H1 (cell line): ENCODE measurements at regions not wholly inside any gene's neighbourhood (a gene's known extent, or its start where the extent isn't known, plus 50 kb on each side); places are given as distances from the start of the nearest gene placed in this dataset.

Source experiments
- CTCF ChIA-PET: fragments of 300-600 bp; sonication (Branson Sonifier 250); formaldehyde crosslinking; loops from one replicate; lab custom pipeline; 2021; ENCODE audit not compliant: partially characterized antibody; lab: Charles Lee
- POLR2A ChIA-PET: fragments of 300-600 bp; sonication (Branson Sonifier 250); formaldehyde crosslinking; loops from one replicate; lab custom pipeline; 2021; ENCODE audit warnings: inconsistent platforms; ENCODE audit not compliant: partially characterized antibody; lab: Charles Lee
- DNase-seq, 2 experiments: peaks; one replicate each; pipeline versions ENCODE4 v3.0.0 to v3.0.0-alpha.2; 2010 to 2022; ENCODE audit warnings: low spot score in 2 of 2, low read depth in 1 of 2, mixed read lengths in 1 of 2
- FAIRE-seq: peaks from 2 replicates; lab custom pipeline; 2011; peaks lifted over from hg19 to GRCh38; lab: Jason Lieb, UNC
- H2AFZ ChIP-seq: 2 replicates; pipeline ENCODE4 v1.8.1; 2012; ENCODE audit warnings: low read length, inconsistent platforms
- H2AK5ac ChIP-seq: 2 replicates; pipeline ENCODE4 v1.6.1; 2013; ENCODE audit warnings: low read depth, low read length
- H2BK120ac ChIP-seq: replicated peaks from 2 replicates; pipeline ENCODE3; 2013; ENCODE audit warnings: low read depth, low read length, inconsistent platforms
- H2BK12ac ChIP-seq: 2 replicates; pipeline ENCODE4 v1.6.1; 2013; ENCODE audit warnings: low read depth, low read length
- H2BK15ac ChIP-seq: 2 replicates; pipeline ENCODE4 v1.6.1; 2013; ENCODE audit warnings: low read length
- H2BK20ac ChIP-seq: 2 replicates; pipeline ENCODE4 v1.6.1; 2013; ENCODE audit warnings: low read length
- H2BK5ac ChIP-seq: 2 replicates; pipeline ENCODE4 v1.6.1; 2013; ENCODE audit warnings: low read depth, low read length
- H3K14ac ChIP-seq: 2 replicates; pipeline ENCODE4 v1.6.1; 2013; ENCODE audit warnings: inconsistent platforms; ENCODE audit not compliant: insufficient read length
- H3K18ac ChIP-seq: 2 replicates; pipeline ENCODE4 v1.6.1; 2013; ENCODE audit warnings: low read length; ENCODE audit errors: extremely low read depth
- H3K23ac ChIP-seq: 2 replicates; pipeline ENCODE4 v1.6.1; 2013; ENCODE audit warnings: inconsistent platforms; ENCODE audit not compliant: insufficient read length
- H3K23me2 ChIP-seq: 2 replicates; pipeline ENCODE4 v1.6.1; 2013; ENCODE audit warnings: low read depth, low read length
- H3K27ac ChIP-seq: 2 replicates; pipeline ENCODE4 v1.6.1; 2011; ENCODE audit warnings: low read depth, low read length, inconsistent platforms
- H3K27me3 ChIP-seq, 4 experiments: replicated peaks in 1 of 4; 1 replicate in 1 of 4; 2 replicates in 3 of 4; pipeline versions ENCODE4 v1.6.1 to v1.8.1; 2011 to 2013; ENCODE audit warnings: low read length in 3 of 4, mild to moderate bottlenecking in 3 of 4, inconsistent platforms in 2 of 4, mixed read lengths in 2 of 4, moderate library complexity in 1 of 4; ENCODE audit not compliant: control insufficient read depth in 3 of 4, insufficient read depth in 3 of 4; ENCODE audit errors: extremely low read depth in 1 of 4
- H3K36me3 ChIP-seq, 4 experiments: 2 replicates each; pipeline versions ENCODE4 v1.6.1 to v1.8.1; 2011 to 2013; ENCODE audit warnings: mild to moderate bottlenecking in 4 of 4, low read length in 3 of 4, moderate library complexity in 2 of 4, control low read depth in 1 of 4, inconsistent platforms in 1 of 4; ENCODE audit not compliant: insufficient read depth in 4 of 4, control insufficient read depth in 2 of 4
- H3K4ac ChIP-seq: replicated peaks from 2 replicates; pipeline ENCODE3; 2013; ENCODE audit warnings: low read length, low read depth, mixed read lengths, inconsistent platforms; ENCODE audit not compliant: insufficient read length
- H3K4me1 ChIP-seq, 4 experiments: replicated peaks in 1 of 4; 1 replicate in 1 of 4; 2 replicates in 3 of 4; pipeline versions ENCODE4 v1.6.1 to v1.8.1; 2011 to 2013; ENCODE audit warnings: low read length in 3 of 4, inconsistent platforms in 2 of 4, mixed read lengths in 1 of 4; ENCODE audit not compliant: insufficient read depth in 4 of 4, control insufficient read depth in 3 of 4
- H3K4me2 ChIP-seq, 2 experiments: 2 replicates each; pipeline versions ENCODE4 v1.6.1 to v1.8.1; 2011 to 2013; ENCODE audit warnings: low read depth in 2 of 2, low read length in 2 of 2, control low read depth in 1 of 2, inconsistent platforms in 1 of 2, mild to moderate bottlenecking in 1 of 2; ENCODE audit not compliant: insufficient read depth in 1 of 2
- H3K4me3 ChIP-seq, 4 experiments: fragments of 200-600, 300-600 bp in 1 of 4; sonication (generic), shearing (Covaris generic), sonication (Bioruptor Twin) in 1 of 4; 2 replicates each; pipeline versions ENCODE4 v1.5.1 to v1.8.1; 2011 to 2016; ENCODE audit warnings: low read length in 4 of 4, low read depth in 3 of 4, control low read depth in 2 of 4, inconsistent platforms in 2 of 4, mild to moderate bottlenecking in 2 of 4, mixed read lengths in 1 of 4, moderate library complexity in 1 of 4; ENCODE audit not compliant: insufficient read depth in 2 of 4; ENCODE audit errors: extremely low read depth in 1 of 4
- H3K56ac ChIP-seq: replicated peaks from 2 replicates; pipeline ENCODE3; 2013; ENCODE audit warnings: low read depth, mild to moderate bottlenecking, mixed read lengths, low read length, inconsistent platforms; ENCODE audit not compliant: insufficient read length
- H3K79me1 ChIP-seq: 2 replicates; pipeline ENCODE4 v1.6.1; 2013; ENCODE audit warnings: low read depth, low read length, control low read depth
- H3K79me2 ChIP-seq, 2 experiments: 2 replicates each; pipeline versions ENCODE4 v1.6.1 to v1.8.1; 2012 to 2013; ENCODE audit warnings: low read length in 2 of 2, mild to moderate bottlenecking in 2 of 2, inconsistent platforms in 1 of 2; ENCODE audit not compliant: insufficient read depth in 2 of 2, control insufficient read depth in 1 of 2
- H3K9ac ChIP-seq, 4 experiments: replicated peaks in 1 of 4; 1 replicate in 1 of 4; 2 replicates in 3 of 4; pipeline versions ENCODE4 v1.6.1 to v1.8.1; 2011 to 2013; ENCODE audit warnings: low read depth in 3 of 4, low read length in 3 of 4, control low read depth in 2 of 4, mild to moderate bottlenecking in 2 of 4, moderate library complexity in 2 of 4, inconsistent platforms in 1 of 4; ENCODE audit errors: extremely low read depth in 1 of 4
- H3K9me3 ChIP-seq, 2 experiments: 2 replicates each; pipeline versions ENCODE4 v1.6.1 to v1.8.1; 2012 to 2013; ENCODE audit warnings: mild to moderate bottlenecking in 2 of 2, moderate library complexity in 2 of 2, control low read depth in 1 of 2, inconsistent platforms in 1 of 2, low read depth in 1 of 2, low read length in 1 of 2, mixed read lengths in 1 of 2; ENCODE audit not compliant: insufficient read depth in 2 of 2
- H4K20me1 ChIP-seq, 2 experiments: replicated peaks in 1 of 2; 2 replicates each; pipeline versions ENCODE3 to v1.8.1; 2011 to 2013; ENCODE audit warnings: inconsistent platforms in 2 of 2, low read length in 2 of 2, mild to moderate bottlenecking in 1 of 2; ENCODE audit not compliant: insufficient read depth in 2 of 2, control insufficient read depth in 1 of 2
- H4K5ac ChIP-seq: 2 replicates; pipeline ENCODE4 v1.6.1; 2013; ENCODE audit warnings: low read length, low read depth, mixed read lengths, inconsistent platforms; ENCODE audit not compliant: insufficient read length
- H4K8ac ChIP-seq: 2 replicates; pipeline ENCODE4 v1.8.0; 2013; ENCODE audit warnings: mild to moderate bottlenecking, moderate library complexity, low read length, inconsistent platforms; ENCODE audit not compliant: insufficient read depth; ENCODE audit errors: extremely low read depth
- H4K91ac ChIP-seq: replicated peaks from 2 replicates; pipeline ENCODE3; 2013; ENCODE audit warnings: low read length, mixed read lengths, inconsistent platforms; ENCODE audit not compliant: insufficient read length
- BCL11A ChIP-seq, 2 experiments: IDR thresholded peaks; one replicate each; pipeline ENCODE4 v1.6.1; 2011; ENCODE audit warnings: low read depth in 2 of 2, low read length in 2 of 2, mild to moderate bottlenecking in 2 of 2
- CTBP2 ChIP-seq: IDR thresholded peaks from 2 replicates; pipeline ENCODE4 v1.7.0; 2011; ENCODE audit warnings: borderline replicate concordance, mild to moderate bottlenecking, moderate library complexity, mixed read lengths, low read length; ENCODE audit not compliant: insufficient read depth, insufficient read length
- EZH2 ChIP-seq: fragments of 200-600 bp; sonication (generic); IDR thresholded peaks from 2 replicates; pipeline ENCODE4 v1.7.1; 2012; ENCODE audit warnings: low read depth, mild to moderate bottlenecking, moderate library complexity, low read length, inconsistent platforms; ENCODE audit not compliant: severe bottlenecking
- JUND ChIP-seq: IDR thresholded peaks from 2 replicates; pipeline ENCODE4 v1.6.1; 2011; ENCODE audit warnings: mild to moderate bottlenecking, improper control_type of control experiment, low read length
- WGBS, 2 experiments: shearing (Covaris generic) in 1 of 2; methylation state at CpG; one replicate each; pipeline versions ENCODE4 v1.1.6 to v1.1.7; 2013 to 2015; ENCODE audit warnings: low lambda C conversion rate in 2 of 2, mixed read lengths in 2 of 2, inconsistent platforms in 1 of 2, low coverage in 1 of 2, missing lambda C conversion rate in 1 of 2; ENCODE audit not compliant: insufficient replicate concordance in 2 of 2, insufficient coverage in 1 of 2, insufficient read length in 1 of 2; ENCODE audit errors: extremely low coverage in 1 of 2, missing lambda C conversion rate in 1 of 2; 5-methylcytosine and 5-hydroxymethylcytosine counted together

DNA sequence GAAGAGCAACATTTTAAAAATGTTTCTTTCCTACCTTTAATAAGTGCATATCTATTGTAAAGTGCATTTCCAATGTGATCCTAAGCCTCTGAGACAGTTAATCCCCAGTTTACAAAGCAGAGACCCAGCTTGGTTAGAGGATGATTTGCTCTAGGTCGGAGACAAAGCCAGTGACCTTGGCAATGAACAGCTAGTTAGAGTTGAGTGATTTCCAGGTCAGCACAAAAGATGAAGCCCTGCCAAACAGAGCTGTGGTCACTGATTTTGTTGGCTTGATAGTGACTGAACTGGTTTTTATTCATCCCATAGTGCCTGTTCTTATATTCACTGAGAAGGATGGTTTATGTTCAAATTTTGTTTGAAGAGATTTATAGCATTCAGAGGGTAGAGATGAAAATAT lies 56.6 kb upstream of the CD83 start:
- H2BK15ac ChIP-seq: no peak overlapping the region
- no peak overlapping the region for H4K5ac ChIP-seq
- FAIRE-seq (no peak), DNase-seq (no peak)
- H3K9ac ChIP-seq: no peak overlapping the region
- no peak overlapping the region for H2BK12ac ChIP-seq
- 70% methylated on average over 1 of the region's 1 CpG; no CpG with 5 or more reads in 1 of the 2 experiments for WGBS, 2 experiments
- ChIA-PET CTCF (interaction anchor here (1.0 to 1.9 kb wide), 3 partner anchors 14 to 151 kb away, joined by 4 to 6 read pairs (median 5); no protein-coding TSS in a partner anchor), POLR2A (no interaction called here)
- no peaks in the 10 kb centered on the region for H3K4me1 ChIP-seq
- H4K91ac ChIP-seq: no peak overlapping the region
- no peak overlapping the region for H2AK5ac ChIP-seq
- H3K18ac ChIP-seq: no peak overlapping the region
- no peak overlapping the region for H2BK120ac ChIP-seq
- no peaks in the 10 kb centered on the region; a peak in 1 of 7 replicates for H3K27me3 ChIP-seq
- H4K20me1 ChIP-seq: no peaks in the 10 kb centered on the region
- no peaks in the 10 kb centered on the region for H3K79me1 ChIP-seq
- no peak overlapping the region for H3K14ac ChIP-seq
- 0 out of 2 replicates have a peak, but pooled peaks cover 2% of the 10 kb centered on the region for H3K23me2 ChIP-seq
- H3K4ac ChIP-seq: no peak overlapping the region
- H3K79me2 ChIP-seq: no peaks in the 10 kb centered on the region
- H4K8ac ChIP-seq: no peak overlapping the region
- H3K36me3 ChIP-seq: no peaks in the 10 kb centered on the region
- no peak overlapping the region for H3K56ac ChIP-seq
- TF ChIP-seq BCL11A (IDR thresholded peaks at IDR 0.05; ENCODE audit: low read depth in 2 of 2, low read length in 2 of 2) (no peak), EZH2 (no peak), CTBP2 (no peak), JUND (no peak)
- peaks cover 3 to 4% of the 10 kb centered on the region in 2 experiments; a peak in 1 of 4 replicates for H3K9me3 ChIP-seq
- H2BK5ac ChIP-seq: no peak overlapping the region
- no peak overlapping the region for H2BK20ac ChIP-seq
- no peak overlapping the region for H3K4me3 ChIP-seq
- no peak overlapping the region for H2AFZ ChIP-seq
- H3K23ac ChIP-seq: no peak overlapping the region
- no peak overlapping the region for H3K27ac ChIP-seq
- no peak overlapping the region for H3K4me2 ChIP-seq
